ENCODE measurements at regions not wholly inside any gene's neighbourhood (a gene's known extent, or its start where the extent isn't known, plus 50 kb on each side); places are given as distances from the start of the nearest gene placed in this dataset.

DNA sequence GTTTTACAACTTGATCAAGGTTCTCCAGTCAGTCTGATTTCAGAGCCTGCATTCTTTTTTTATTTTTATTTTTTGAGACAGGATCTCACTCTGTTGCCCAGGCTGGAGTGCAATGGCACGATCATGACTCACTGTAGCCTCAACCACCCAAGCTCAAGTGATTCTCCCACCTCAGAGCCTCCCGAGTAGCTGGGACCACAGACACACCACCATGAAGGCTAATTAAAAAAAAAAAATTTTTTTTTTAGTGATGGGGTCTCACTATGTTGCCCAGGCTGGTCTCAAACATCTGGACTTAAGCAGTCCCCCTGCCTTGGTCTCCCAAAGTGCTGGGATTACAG lies 117.2 kb upstream of the NAV2 start:
- no peak for DNase-seq

DNA sequence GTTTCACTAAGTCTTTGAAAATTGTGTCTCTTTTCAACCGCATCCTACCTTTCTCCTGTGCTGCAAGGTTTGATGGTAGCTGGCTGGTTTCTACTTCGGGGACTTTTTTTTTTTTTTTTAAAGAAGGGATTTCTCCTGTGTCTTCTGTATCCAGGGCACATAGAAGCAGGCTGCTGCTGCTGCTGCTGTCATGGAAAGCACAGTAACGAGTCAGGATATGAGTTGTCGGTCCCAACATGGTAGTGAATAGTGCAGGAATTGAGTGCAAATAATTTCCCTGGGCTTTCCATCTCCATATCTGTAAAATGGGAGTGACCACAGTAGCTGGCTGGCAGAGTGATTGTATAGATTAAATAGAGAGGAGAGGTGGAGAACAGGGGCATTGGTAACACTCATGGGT lies 118.3 kb upstream of the NAV2 start:
- DNase-seq: no peak

DNA sequence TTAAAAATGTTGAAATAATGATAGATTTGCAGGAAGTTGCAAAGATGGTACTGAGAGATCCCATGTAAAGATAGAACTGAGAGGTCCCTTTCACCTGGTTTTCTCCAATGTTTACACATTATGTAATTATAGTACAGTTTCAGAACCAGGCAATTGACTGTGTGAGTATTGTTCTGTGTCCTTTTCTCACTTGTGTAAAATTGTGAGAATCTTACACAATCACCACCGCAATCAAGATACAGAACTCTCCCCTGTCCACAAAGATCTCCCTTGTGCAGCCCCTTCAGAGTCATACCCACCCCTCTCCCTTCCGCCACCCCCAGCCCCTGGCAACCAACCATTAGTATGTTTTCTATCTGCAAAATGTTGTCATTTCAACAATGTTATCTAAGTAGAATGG lies 119.8 kb upstream of the NAV2 start:
- no peak for DNase-seq

DNA sequence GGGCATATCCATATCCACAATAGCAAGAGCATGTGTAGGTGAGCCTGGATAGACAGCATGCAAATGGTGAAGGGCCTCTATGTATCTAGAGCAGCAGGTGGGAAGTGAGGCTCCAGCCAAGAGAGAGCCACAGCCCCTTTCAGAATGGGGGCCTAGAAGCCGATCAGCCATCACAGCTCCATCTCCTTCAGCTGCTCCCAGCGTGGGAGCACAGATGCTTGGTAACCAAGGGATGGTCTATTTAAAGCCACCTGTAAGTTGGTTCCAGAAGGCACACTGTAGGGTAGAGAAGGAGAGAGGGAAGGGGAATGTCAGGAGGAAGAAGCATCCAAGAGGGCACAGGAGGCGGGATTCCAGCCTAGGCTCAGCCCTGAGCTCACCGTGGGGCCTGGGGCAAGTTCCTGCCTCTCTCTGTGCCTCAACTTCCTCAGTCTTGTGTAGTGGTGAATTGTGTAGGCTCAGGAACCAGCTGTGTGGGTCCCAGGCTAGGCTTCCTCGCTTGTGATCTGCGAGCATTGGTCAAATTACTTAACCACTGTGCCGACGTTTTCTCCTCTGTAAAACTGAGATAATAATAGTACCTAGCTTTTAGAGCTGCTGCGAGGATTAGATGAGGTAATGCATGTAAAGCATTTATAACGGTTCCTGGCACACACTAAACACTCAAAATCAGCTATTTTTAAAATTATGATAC lies 122.9 kb upstream of the NAV2 start:
- DNase-seq: no peak

DNA sequence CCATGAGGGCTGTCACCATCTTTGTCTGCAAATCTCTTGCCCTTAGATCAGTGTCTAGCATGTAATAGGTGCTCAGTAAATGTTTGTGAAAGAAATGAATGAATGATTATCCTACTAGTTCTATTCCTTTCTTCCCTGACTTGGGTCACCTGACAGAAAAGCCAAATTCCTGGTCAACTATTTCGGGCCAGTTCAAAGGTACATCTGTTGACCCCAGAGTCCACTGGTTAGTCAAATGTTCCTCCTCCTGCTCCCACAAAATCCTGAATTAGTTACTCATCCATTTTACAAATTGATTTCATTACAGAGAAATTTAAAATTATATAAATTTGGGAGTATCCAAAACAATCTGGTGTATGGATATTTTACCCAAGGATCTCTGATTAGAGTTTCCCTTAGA lies 124.7 kb upstream of the NAV2 start:
- no peak for DNase-seq

DNA sequence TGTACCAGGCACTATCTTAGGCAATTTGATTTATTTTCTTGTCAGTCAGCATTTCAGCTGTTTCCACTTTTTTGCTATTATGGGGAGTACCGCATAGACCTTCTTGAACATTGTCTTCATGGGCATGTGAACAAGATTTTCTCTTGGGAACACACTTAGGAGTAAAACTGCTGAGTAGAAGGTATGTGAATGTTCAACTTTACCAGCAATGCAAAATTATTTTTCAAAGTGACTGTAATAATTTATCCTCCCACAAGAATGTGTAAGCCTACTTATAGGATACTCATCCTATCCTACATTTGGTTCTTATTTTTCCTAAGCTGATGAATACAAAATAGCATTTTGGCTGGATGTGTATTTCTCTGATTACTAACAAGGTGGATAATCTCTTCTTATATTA lies 132.0 kb upstream of the NAV2 start:
- no peak for DNase-seq

DNA sequence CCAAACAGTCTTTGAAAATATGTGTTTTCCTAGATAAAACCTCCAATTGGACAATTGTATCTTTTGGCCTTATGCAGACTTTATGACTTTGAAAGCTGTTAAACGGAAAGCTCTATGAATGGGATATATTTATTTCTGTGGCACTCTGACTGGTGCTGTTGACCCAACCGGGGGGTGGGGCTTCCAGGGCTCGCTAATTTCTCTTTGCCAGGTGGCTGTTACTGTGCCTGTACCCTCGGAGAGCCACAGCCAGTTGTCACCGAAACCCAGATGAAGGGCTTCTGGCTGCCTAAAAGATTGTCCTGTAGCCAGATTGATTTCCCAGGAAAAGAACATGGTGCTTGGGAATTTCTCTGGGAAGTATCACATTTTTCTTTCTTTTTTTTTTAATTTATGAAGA lies 132.7 kb upstream of the NAV2 start:
- DNase-seq: no peak

DNA sequence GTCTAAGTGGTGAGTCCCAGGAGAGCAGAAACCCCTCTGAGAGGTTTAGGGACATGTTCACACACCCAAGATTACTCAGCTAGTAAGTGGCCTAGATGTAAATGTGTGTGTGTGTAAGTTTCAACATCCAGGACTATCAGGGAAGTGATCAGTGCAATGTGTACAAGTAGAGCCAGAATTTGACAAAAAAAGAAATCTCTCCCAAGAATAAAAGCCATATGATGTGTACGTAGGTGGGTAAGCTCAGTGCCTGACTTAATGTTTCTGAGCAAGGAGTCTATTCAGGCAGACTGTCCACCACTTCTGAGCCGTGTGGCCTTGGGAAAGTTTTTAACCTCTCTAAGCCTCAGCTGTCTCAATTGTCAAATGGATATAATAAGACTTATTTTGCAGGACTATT lies 133.8 kb upstream of the NAV2 start:
- no peak for DNase-seq

DNA sequence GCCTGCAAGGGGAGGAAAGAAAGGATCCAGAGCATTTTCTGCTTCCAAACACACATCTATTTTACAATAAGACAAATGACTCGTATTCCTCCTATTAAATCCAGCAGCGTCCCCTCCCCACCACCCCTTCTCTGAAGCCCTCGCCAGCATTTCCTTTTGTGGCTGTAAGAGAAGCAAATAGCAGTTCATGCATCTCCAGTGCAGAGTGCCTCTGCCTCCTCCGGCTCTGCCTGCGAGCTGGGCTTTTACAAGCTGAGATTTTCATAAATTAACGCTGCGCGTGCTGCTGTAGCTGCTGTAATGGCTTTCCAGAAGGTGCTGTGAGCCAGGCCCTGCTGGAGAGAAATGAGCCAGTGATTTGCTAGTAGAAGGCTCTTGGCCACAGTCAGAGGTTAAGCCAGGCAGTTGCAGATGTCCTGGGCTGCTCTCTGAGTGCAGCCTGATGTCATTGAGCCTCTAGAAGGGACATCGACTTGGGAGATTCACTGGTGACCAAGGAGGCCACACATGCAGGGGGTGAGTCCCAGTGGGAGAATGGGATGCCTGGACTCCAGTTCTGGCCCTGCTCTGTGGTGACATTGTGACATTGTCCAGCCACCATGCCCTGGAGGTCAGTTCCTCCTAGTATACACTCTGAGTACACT lies 134.5 kb upstream of the NAV2 start:
- peak in 1 of 2 experiments; percentile 56 for DNase-seq

DNA sequence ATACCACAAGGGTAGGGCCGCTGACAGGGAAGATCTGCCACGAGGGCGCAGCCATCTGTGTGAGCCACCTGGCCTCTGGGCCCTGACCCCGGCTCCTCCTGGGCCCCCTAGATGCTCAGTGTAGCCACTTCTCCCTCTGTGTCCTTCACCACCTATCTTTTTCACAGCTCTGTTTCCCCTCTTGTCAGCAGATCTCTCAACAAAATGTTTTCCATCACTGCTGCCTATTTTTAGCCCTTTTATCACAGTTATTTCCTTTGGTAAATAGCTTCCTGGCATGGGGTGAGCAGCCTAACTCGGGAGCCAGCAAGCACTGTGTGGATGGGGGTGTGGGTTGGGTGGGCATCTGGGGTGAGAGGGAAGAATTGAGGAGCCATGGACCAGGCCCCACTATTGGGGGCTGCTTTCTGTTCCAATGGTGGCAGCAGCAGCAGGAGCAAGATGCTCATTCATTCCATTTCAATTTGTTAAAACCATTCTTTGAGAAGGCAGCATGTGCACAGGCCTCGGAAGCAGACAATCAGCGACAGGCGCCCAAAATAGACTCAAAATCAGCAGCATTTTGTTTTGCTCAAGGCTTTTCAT lies 135.2 kb upstream of the NAV2 start:
- DNase-seq: no peak

DNA sequence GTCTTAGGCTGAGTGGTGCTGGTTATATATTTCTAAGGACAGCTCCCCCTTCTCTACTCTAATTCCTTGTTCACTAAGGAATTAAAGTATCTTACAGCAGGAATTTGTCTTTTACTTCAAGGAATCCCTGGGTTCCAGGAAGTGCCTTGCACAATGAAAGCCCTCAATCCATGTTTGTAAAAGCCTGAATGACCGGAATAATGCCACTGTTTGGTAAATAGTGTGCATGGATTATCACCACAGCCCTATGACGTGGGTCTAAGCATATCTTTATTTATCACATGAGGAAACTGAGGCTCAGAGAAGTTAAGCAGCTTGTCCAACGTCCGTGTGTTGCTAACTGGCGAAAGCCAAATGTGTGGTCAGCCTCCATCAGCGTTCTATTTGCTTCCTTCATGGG lies 135.7 kb upstream of the NAV2 start:
- DNase-seq: no peak

DNA sequence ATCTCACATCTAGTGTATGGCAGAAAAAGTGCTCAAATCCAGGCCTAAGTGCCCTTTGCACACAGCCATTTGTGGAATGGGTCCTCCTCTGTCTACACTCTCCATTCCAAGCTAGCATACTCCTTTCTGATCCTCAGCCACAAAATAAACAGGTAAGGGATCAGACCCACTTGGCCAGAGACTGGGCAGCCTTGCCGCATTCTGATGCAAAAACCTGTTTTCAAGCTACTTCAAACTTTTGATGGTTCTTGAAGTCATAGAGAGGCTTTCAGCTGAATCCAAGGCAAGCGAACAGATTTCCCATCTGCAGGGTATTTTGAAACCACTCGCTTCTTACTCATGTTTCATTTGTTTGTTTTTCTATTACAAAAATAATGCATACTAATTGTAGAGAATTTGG lies 136.6 kb upstream of the NAV2 start:
- no peak for DNase-seq

DNA sequence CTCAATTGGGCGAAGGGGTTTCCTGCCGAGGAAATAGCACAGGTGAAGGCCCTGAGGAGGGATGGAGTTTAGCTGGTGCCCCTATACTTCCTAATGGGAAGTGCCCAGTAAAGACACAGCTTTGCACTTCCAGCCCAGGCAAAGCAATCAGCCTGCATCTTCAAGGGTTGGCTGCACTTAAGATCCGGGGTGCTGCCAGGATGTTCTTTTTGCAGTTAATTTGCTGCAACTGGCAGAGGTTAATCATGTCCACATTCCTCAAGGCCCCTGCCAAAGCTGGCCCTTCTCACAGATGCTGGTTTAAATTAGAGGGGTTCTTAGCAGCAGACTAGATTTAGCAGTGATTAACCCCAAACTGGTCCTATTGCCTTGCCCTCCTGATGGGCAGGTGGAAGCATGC lies 137.7 kb upstream of the NAV2 start:
- DNase-seq: no peak

DNA sequence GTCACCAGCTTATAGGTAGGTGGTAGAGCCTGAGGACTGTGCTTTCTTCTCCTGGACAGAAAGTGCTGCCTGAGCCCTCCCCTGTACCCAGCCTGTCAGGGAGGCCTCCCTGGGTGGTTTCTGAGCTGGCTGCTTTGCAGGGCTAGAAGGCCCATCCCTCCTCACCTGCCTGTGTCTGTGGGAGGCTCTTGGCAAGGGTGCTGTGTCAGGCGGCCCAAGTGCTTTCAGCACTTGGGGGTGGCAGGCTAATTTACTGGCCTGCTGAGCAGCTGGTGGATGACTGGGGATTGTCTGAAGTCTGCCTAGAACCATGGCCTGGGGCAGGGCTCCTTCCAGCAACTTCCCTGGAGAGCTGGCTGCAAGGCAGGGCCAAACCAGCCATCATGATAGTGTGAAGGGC lies 139.0 kb upstream of the NAV2 start:
- DNase-seq: peak in 1 of 2 experiments; percentile 47

DNA sequence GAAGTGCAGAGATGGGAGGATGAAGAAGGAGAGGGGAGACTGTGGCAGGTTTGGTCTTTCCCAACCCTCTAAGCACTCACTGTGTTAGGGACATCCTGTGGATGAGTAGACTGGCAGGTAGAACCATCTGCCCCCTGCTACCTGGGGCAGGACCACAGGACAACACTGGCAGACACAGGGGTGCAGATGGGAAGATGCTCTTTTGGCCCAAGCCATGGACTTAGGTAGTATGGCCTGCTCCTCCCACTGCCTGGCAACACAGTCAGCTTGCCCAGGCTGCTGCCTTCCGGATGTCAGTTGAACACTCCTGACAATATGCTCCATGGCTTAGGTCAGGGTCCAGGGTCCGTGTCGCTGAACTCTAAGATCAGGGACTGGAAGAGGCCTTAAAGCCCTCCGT lies 140.7 kb upstream of the NAV2 start:
- no peak for DNase-seq

DNA sequence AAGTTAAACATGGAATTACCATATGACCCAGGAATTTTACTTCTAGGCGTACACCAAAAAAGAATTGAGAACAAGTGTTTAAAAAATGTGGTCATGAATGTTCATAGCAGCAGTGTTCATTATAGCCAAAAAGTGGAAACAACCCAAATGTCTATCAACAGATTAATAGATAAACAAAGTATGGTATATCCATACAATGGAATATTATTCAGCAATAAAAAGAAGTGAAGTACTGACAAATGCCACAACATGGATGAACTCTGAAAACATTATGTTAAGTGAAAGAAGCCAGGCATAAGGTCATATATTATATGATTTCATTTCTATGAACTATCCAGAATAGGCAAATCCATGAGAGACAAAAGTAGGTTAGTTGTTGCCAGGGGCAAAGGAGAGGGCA lies 141.7 kb upstream of the NAV2 start:
- no peak for DNase-seq

DNA sequence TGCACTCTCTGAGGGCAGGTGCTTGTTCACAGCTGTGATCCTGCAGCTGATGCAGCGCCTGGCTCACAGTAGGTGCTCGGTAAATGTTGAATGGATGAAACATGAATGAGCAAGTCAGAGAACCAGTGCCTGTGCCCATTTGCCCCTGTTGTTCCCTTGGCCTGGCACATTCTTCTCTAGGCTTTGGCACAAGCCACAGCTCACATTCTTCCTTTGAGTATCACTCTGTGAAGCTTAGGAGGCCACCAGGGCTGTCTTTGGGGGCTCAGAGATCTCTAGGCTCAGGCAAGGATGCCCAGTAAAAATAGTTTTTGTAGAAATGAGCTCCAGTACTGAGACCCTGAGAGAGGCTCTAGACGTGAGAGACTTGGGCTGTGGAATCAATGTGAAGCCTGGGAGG lies 144.6 kb upstream of the NAV2 start:
- DNase-seq: no peak

DNA sequence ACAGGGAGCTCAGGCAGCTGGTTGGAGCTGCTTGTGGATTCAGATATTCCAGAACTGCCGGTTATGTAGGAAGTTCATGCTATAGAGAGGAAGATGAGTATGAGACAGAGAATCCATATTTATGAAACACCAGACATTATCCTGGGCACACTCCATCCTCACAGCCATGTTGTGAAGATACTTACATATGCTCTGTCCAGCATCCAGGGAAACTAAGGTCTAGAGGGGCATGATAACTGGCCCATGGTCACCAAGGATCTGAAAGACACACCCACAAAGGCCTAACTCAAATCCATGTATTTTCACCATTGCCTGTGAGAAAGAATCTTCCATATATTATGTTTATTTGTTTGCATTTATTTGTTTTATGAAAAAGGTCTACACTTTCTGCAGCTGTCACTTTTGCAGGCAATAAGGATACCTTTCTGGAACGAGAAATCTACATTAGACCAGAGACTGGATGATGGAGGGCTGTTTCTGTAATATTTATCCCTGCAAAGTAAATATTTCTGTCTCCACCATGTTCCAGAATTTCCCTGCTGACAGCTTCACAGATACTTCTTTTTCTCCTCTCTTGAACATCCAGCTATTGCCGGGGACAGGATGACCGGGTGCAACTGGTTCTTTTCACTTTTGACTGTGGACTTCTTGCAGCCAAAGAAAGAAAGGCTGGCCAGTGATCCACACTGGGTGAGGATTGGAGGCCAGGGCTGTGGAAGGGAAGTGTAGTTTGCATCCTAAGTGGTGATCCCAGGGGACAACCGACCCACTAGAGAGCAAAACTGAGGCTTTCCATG lies 145.9 kb upstream of the NAV2 start:
- DNase-seq: no peak

DNA sequence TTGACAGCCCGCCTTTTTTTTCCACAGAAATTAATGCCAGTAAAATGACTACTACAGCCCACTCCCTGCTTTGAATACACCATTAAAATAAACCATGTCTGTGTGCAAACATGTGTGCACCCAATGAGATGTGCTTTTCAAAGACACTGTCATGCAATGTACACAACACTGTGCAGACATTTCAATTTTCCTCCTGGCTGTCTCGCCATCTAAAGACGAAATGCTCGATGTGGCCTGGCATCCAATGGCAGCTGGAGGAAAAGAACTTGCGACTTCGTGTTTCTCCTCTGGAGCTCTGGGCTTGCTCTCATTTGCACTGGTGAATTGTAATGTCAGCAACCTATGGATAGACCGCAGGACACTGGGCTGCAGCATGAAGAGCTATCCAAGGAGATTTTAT lies 147.0 kb upstream of the NAV2 start:
- DNase-seq: no peak

DNA sequence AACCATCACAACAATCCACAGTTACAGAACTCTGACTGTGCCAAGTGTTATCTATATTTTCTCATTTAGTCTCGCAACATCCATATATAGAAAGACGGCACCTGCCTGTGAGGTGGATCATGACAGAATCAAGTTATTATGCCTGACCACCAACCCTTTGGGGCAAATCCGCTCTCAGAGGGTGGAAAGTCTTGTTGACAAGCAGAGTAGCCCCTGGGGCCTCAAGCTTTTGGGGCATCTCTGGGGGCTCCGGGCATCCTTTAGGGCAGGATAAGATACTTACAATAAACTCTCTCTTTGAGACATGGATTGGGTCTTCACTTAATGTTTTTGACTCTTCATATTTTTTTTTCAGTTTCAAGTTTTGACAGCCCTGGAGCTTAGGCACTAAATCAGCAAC lies 150.5 kb upstream of the NAV2 start:
- no peak for DNase-seq

DNA sequence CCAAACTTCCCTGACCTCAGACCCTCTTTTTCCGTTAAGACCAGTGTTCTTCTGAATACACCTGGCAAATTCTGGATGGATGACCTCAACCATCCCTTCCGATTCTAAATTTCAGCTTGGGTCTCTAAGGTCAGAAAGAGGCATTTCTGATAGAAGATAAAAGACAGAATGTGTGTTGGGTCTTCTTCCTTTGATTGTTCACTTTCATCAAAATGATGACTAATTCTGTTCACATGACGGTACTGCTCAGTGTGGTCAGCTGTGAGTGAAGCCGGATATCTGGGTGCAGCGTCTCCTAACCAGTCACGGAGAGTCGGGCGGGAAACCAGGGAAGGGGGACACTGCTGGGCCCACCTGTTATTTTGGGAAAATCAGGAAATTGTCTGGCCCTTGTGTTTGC lies 151.6 kb upstream of the NAV2 start:
- DNase-seq: no peak

DNA sequence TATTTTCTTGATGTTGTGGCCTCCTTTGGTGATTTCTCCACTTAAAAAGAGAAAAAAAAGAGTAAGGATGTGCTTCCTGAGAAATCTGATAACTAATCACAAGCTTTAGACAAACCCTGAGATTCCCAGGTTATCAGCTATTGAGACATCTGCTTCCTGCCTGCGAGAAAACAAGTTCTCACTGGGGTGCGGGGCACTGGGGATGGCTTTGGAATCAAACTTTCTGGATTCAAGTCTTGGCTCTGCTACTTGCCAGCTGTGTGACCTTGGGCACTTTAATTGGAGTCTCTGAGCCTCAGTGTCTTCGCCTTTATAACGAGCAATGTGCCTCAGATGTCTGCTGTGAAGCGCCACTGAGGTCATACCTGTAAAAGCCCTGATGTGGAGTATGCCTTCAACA lies 152.5 kb upstream of the NAV2 start:
- no peak for DNase-seq

DNA sequence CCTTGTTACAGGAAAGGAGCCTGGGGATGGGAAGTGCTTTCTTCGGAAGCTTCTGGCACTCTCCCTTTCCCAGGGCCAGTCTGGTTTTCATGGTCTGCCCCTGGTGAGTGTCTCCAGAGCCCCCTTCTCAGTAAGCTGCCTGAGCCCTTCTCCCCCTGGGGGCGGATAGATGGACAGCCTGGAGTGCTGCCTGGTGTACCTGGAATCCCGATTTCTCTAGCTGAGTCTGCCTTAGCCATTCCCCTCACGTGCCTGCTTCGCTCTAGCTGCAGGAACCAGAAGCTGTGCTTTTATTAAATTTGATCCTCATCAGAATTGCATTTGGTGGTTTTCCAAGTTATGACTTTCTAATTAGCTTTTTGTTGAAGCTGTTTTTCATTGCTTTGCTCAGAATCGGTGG lies 152.9 kb upstream of the NAV2 start:
- no peak for DNase-seq

Data from NCI-H446 (cell line).